Osteoblast (primary cell): ENCODE measurements at regions not wholly inside any gene's neighbourhood (a gene's known extent, or its start where the extent isn't known, plus 50 kb on each side); places are given as distances from the start of the nearest gene placed in this dataset.

Source experiments
- DNase-seq: peaks from one replicate; pipeline ENCODE4 v3.0.0; 2011; ENCODE audit warnings: low spot score, mixed read lengths; ENCODE audit not compliant: insufficient read length; ENCODE audit errors: missing footprints
- H2AFZ ChIP-seq: 2 replicates; pipeline ENCODE4 v1.6.0; 2011; ENCODE audit warnings: mild to moderate bottlenecking, low read length
- H3K27ac ChIP-seq: 2 replicates; pipeline ENCODE4 v1.5.1; 2011; ENCODE audit warnings: mild to moderate bottlenecking, low read depth, low read length, moderate library complexity
- H3K27me3 ChIP-seq: 2 replicates; pipeline ENCODE4 v1.6.0; 2012; ENCODE audit warnings: mild to moderate bottlenecking, control low read depth, inconsistent platforms, low read length, moderate library complexity; ENCODE audit not compliant: insufficient read depth
- H3K36me3 ChIP-seq: 2 replicates; pipeline ENCODE4 v1.5.1; 2011; ENCODE audit warnings: mild to moderate bottlenecking, low read length, control low read depth, moderate library complexity; ENCODE audit not compliant: insufficient read depth
- H3K4me1 ChIP-seq: 2 replicates; pipeline ENCODE4 v1.5.1; 2011; ENCODE audit warnings: mild to moderate bottlenecking, low read length, control low read depth, moderate library complexity; ENCODE audit not compliant: insufficient read depth
- H3K4me2 ChIP-seq: 2 replicates; pipeline ENCODE4 v1.6.0; 2011; ENCODE audit warnings: mild to moderate bottlenecking, low read length; ENCODE audit not compliant: insufficient read depth
- H3K4me3 ChIP-seq: fragments of 200-600 bp; sonication (generic); 3 replicates; pipeline ENCODE4 v1.5.1; 2012; ENCODE audit warnings: mild to moderate bottlenecking, low read length, inconsistent platforms; ENCODE audit not compliant: insufficient read depth
- H3K79me2 ChIP-seq: 2 replicates; pipeline ENCODE4 v1.6.0; 2012; ENCODE audit warnings: mild to moderate bottlenecking, low read length, control low read depth, inconsistent platforms; ENCODE audit not compliant: insufficient read depth
- H3K9me3 ChIP-seq: 2 replicates; pipeline ENCODE4 v1.5.1; 2011; ENCODE audit warnings: low read depth, low read length, control low read depth
- H4K20me1 ChIP-seq: 2 replicates; pipeline ENCODE4 v1.6.0; 2012; ENCODE audit warnings: mild to moderate bottlenecking, low read length, control low read depth; ENCODE audit not compliant: insufficient read depth
- CTCF ChIP-seq: IDR thresholded peaks from 2 replicates; pipeline ENCODE4 v1.5.1; 2011; ENCODE audit warnings: mild to moderate bottlenecking, low read depth, low read length, moderate library complexity; ENCODE audit errors: extremely low read depth

GRCh38 chr15:61731099-61731498, 329.1 kb downstream of the VPS13C start:
- Histone ChIP-seq H3K4me1 (no peaks in the 10 kb centered on the region), H3K4me3 (no peak overlapping the region), H3K27ac (no peak overlapping the region), H3K79me2 (no peaks in the 10 kb centered on the region), H2AFZ (no peak overlapping the region), H3K27me3 (no peaks in the 10 kb centered on the region), H3K36me3 (no peaks in the 10 kb centered on the region), H3K9me3 (no peaks in the 10 kb centered on the region), H3K4me2 (no peak overlapping the region), H4K20me1 (no peaks in the 10 kb centered on the region)
- no peak for DNase-seq
- no peak for TF ChIP-seq CTCF

GRCh38 chr15:61729646-61730045, 330.6 kb downstream of the VPS13C start:
- Histone ChIP-seq H3K4me2 (no peak overlapping the region), H2AFZ (no peak overlapping the region), H3K4me1 (no peaks in the 10 kb centered on the region), H4K20me1 (no peaks in the 10 kb centered on the region), H3K79me2 (no peaks in the 10 kb centered on the region), H3K36me3 (no peaks in the 10 kb centered on the region), H3K27ac (no peak overlapping the region), H3K9me3 (no peaks in the 10 kb centered on the region), H3K27me3 (no peaks in the 10 kb centered on the region), H3K4me3 (no peak overlapping the region)
- no peak for DNase-seq
- no peak for TF ChIP-seq CTCF

- no peaks in the 10 kb centered on the region for H4K20me1 ChIP-seq
- no peak overlapping the region for H3K4me3 ChIP-seq
- no peaks in the 10 kb centered on the region for H3K9me3 ChIP-seq
- DNase-seq, result no peak
- no peaks in the 10 kb centered on the region for H3K36me3 ChIP-seq
- H3K79me2 ChIP-seq, result no peaks in the 10 kb centered on the region
- H3K4me2 ChIP-seq, result no peak overlapping the region
- H2AFZ ChIP-seq, result no peak overlapping the region
- no peaks in the 10 kb centered on the region for H3K27me3 ChIP-seq
- no peaks in the 10 kb centered on the region for H3K4me1 ChIP-seq
- H3K27ac ChIP-seq, result no peak overlapping the region
- no peak for TF ChIP-seq CTCF
Observed at GRCh38 chr15:61726166-61726565, 334.1 kb downstream of the VPS13C start.

- no peak for DNase-seq
- TF ChIP-seq CTCF, result no peak
- Histone ChIP-seq H3K27me3 (no peaks in the 10 kb centered on the region), H3K4me3 (no peak overlapping the region), H3K4me2 (no peak overlapping the region), H2AFZ (no peak overlapping the region), H3K36me3 (no peaks in the 10 kb centered on the region), H3K4me1 (no peaks in the 10 kb centered on the region), H3K27ac (no peak overlapping the region), H3K79me2 (no peaks in the 10 kb centered on the region), H4K20me1 (no peaks in the 10 kb centered on the region), H3K9me3 (no peaks in the 10 kb centered on the region)
Observed at GRCh38 chr15:61725251-61725650, 335.0 kb downstream of the VPS13C start.
